ENCODE measurements at regions not wholly inside any gene's neighbourhood (a gene's known extent, or its start where the extent isn't known, plus 50 kb on each side); places are given as distances from the start of the nearest gene placed in this dataset.

GRCh38 chr7:34236839-34237492 is 331.6 kb downstream of the BMPER start:
- CTCF ChIA-PET, result no interaction called here
- intact Hi-C loops (cut with micrococcal nuclease), result no loop called here
- H3K4me3 Mint-ChIP-seq, result no peak overlapping the region
- H3K36me3 Mint-ChIP-seq (ENCODE audit: low read depth), result no peaks in the 10 kb centered on the region
- no peaks in the 10 kb centered on the region for H3K27me3 Mint-ChIP-seq (ENCODE audit: low read depth)
- H3K27ac Mint-ChIP-seq, result no peak overlapping the region
- H3K9me3 Mint-ChIP-seq, result peaks cover 7% of the 10 kb centered on the region
- H3K4me1 Mint-ChIP-seq (ENCODE audit: low read depth), result no peaks in the 10 kb centered on the region
- DNase-seq, result no peak

- Mint-ChIP-seq H3K27ac (no peak overlapping the region), H3K9me3 (peaks cover 7% of the 10 kb centered on the region), H3K4me3 (no peak overlapping the region), H3K36me3 (ENCODE audit: low read depth) (no peaks in the 10 kb centered on the region), H3K4me1 (ENCODE audit: low read depth) (no peaks in the 10 kb centered on the region), H3K27me3 (ENCODE audit: low read depth) (no peaks in the 10 kb centered on the region)
- DNase-seq, result no peak
- CTCF ChIA-PET, result no interaction called here
- intact Hi-C loops (cut with micrococcal nuclease), result no loop called here
These were observed 332.1 kb downstream of the BMPER start for GRCh38 chr7:34237493-34237849.

- H3K9me3 Mint-ChIP-seq, result no peaks in the 10 kb centered on the region
- H3K27me3 Mint-ChIP-seq (ENCODE audit: low read depth), result no peaks in the 10 kb centered on the region
These were observed 335.1 kb downstream of the BMPER start for GRCh38 chr7:34240417-34240816.

GRCh38 chr7:34242391-34242790 is 337.1 kb downstream of the BMPER start:
- Mint-ChIP-seq H3K36me3 (ENCODE audit: low read depth) (no peaks in the 10 kb centered on the region), H3K27ac (no peak overlapping the region), H3K27me3 (ENCODE audit: low read depth) (no peaks in the 10 kb centered on the region), H3K4me3 (no peak overlapping the region), H3K4me1 (ENCODE audit: low read depth) (no peaks in the 10 kb centered on the region), H3K9me3 (peaks cover 2% of the 10 kb centered on the region)
- no peak for DNase-seq
- CTCF ChIA-PET, result interaction anchor here (0.7 kb wide), 1 partner anchor 322 kb away, joined by 3 read pairs; no protein-coding TSS in a partner anchor
- intact Hi-C loops (cut with micrococcal nuclease), result no loop called here

More at GRCh38 chr7:34240417-34240816, 335.1 kb downstream of the BMPER start:
- CTCF ChIA-PET, result no interaction called here
- H3K4me3 Mint-ChIP-seq, result no peak overlapping the region
- H3K4me1 Mint-ChIP-seq (ENCODE audit: low read depth), result no peaks in the 10 kb centered on the region
- intact Hi-C loops (cut with micrococcal nuclease), result no loop called here
- no peak overlapping the region for H3K27ac Mint-ChIP-seq
- H3K36me3 Mint-ChIP-seq (ENCODE audit: low read depth), result no peaks in the 10 kb centered on the region
- no peak for DNase-seq

GRCh38 chr7:34245246-34245645 is 339.9 kb downstream of the BMPER start:
- intact Hi-C loops (cut with micrococcal nuclease), result no loop called here
- H3K27me3 Mint-ChIP-seq (ENCODE audit: low read depth), result no peaks in the 10 kb centered on the region
- H3K4me1 Mint-ChIP-seq (ENCODE audit: low read depth), result no peaks in the 10 kb centered on the region
- H3K27ac Mint-ChIP-seq, result no peak overlapping the region
- no peak for DNase-seq
- CTCF ChIA-PET, result no interaction called here
- H3K36me3 Mint-ChIP-seq (ENCODE audit: low read depth), result no peaks in the 10 kb centered on the region
- H3K9me3 Mint-ChIP-seq, result peaks cover 2% of the 10 kb centered on the region
- no peak overlapping the region for H3K4me3 Mint-ChIP-seq

GRCh38 chr7:34247468-34247867 is 342.1 kb downstream of the BMPER start:
- Mint-ChIP-seq H3K27ac (no peak overlapping the region), H3K27me3 (ENCODE audit: low read depth) (no peaks in the 10 kb centered on the region), H3K4me3 (no peak overlapping the region), H3K36me3 (ENCODE audit: low read depth) (no peaks in the 10 kb centered on the region), H3K4me1 (ENCODE audit: low read depth) (no peaks in the 10 kb centered on the region), H3K9me3 (peaks cover 2% of the 10 kb centered on the region)
- intact Hi-C loops (cut with micrococcal nuclease), result no loop called here
- no peak for DNase-seq
- CTCF ChIA-PET, result no interaction called here

GRCh38 chr7:34249192-34249591 is 343.9 kb downstream of the BMPER start:
- no peak for DNase-seq
- Mint-ChIP-seq H3K4me1 (ENCODE audit: low read depth) (no peaks in the 10 kb centered on the region), H3K9me3 (peaks cover 2% of the 10 kb centered on the region), H3K27me3 (ENCODE audit: low read depth) (no peaks in the 10 kb centered on the region), H3K4me3 (no peak overlapping the region), H3K36me3 (ENCODE audit: low read depth) (no peaks in the 10 kb centered on the region), H3K27ac (no peak overlapping the region)
- CTCF ChIA-PET, result no interaction called here
- intact Hi-C loops (cut with micrococcal nuclease), result no loop called here

- Mint-ChIP-seq H3K36me3 (ENCODE audit: low read depth) (no peaks in the 10 kb centered on the region), H3K27me3 (ENCODE audit: low read depth) (no peaks in the 10 kb centered on the region), H3K4me3 (no peak overlapping the region), H3K9me3 (no peaks in the 10 kb centered on the region), H3K4me1 (ENCODE audit: low read depth) (no peaks in the 10 kb centered on the region), H3K27ac (no peak overlapping the region)
- intact Hi-C loops (cut with micrococcal nuclease), result no loop called here
- CTCF ChIA-PET, result no interaction called here
- DNase-seq, result no peak
These were observed 354.9 kb downstream of the BMPER start for GRCh38 chr7:34260279-34260678.

- H3K4me3 Mint-ChIP-seq, result no peak overlapping the region
- H3K4me1 Mint-ChIP-seq (ENCODE audit: low read depth), result no peaks in the 10 kb centered on the region
- intact Hi-C loops (cut with micrococcal nuclease), result no loop called here
- CTCF ChIA-PET, result no interaction called here
- H3K9me3 Mint-ChIP-seq, result no peaks in the 10 kb centered on the region
- no peaks in the 10 kb centered on the region for H3K27me3 Mint-ChIP-seq (ENCODE audit: low read depth)
- DNase-seq, result no peak
- H3K36me3 Mint-ChIP-seq (ENCODE audit: low read depth), result no peaks in the 10 kb centered on the region
- H3K27ac Mint-ChIP-seq, result no peak overlapping the region
These were observed 357.8 kb downstream of the BMPER start for GRCh38 chr7:34263168-34263567.

GRCh38 chr7:34269084-34269483 is 363.7 kb downstream of the BMPER start:
- DNase-seq, result no peak
- Mint-ChIP-seq H3K27me3 (ENCODE audit: low read depth) (peaks cover 2% of the 10 kb centered on the region), H3K9me3 (no peaks in the 10 kb centered on the region), H3K4me1 (ENCODE audit: low read depth) (no peaks in the 10 kb centered on the region), H3K4me3 (no peak overlapping the region), H3K36me3 (ENCODE audit: low read depth) (no peaks in the 10 kb centered on the region), H3K27ac (no peak overlapping the region)
- intact Hi-C loops (cut with micrococcal nuclease), result no loop called here
- CTCF ChIA-PET, result no interaction called here

- no peaks in the 10 kb centered on the region for H3K9me3 Mint-ChIP-seq
These were observed 370.3 kb downstream of the BMPER start for GRCh38 chr7:34275624-34276023.

GRCh38 chr7:34277016-34277802 is 371.9 kb downstream of the BMPER start:
- Mint-ChIP-seq H3K36me3 (ENCODE audit: low read depth) (no peaks in the 10 kb centered on the region), H3K27ac (no peak overlapping the region), H3K27me3 (ENCODE audit: low read depth) (no peaks in the 10 kb centered on the region), H3K4me3 (no peak overlapping the region), H3K4me1 (ENCODE audit: low read depth) (no peaks in the 10 kb centered on the region), H3K9me3 (no peaks in the 10 kb centered on the region)
- intact Hi-C loops (cut with micrococcal nuclease), result no loop called here
- CTCF ChIA-PET, result no interaction called here
- DNase-seq, result no peak

More at GRCh38 chr7:34275624-34276023, 370.3 kb downstream of the BMPER start:
- CTCF ChIA-PET, result no interaction called here
- no peak for DNase-seq
- Mint-ChIP-seq H3K36me3 (ENCODE audit: low read depth) (no peaks in the 10 kb centered on the region), H3K27ac (no peak overlapping the region), H3K4me3 (no peak overlapping the region), H3K27me3 (ENCODE audit: low read depth) (no peaks in the 10 kb centered on the region), H3K4me1 (ENCODE audit: low read depth) (no peaks in the 10 kb centered on the region)
- intact Hi-C loops (cut with micrococcal nuclease), result no loop called here

GRCh38 chr7:34277803-34278199 is 372.5 kb downstream of the BMPER start:
- H3K9me3 Mint-ChIP-seq, result peaks cover 4% of the 10 kb centered on the region
- H3K4me3 Mint-ChIP-seq, result no peak overlapping the region
- no peaks in the 10 kb centered on the region for H3K27me3 Mint-ChIP-seq (ENCODE audit: low read depth)
- intact Hi-C loops (cut with micrococcal nuclease), result no loop called here
- no peaks in the 10 kb centered on the region for H3K4me1 Mint-ChIP-seq (ENCODE audit: low read depth)
- CTCF ChIA-PET, result no interaction called here
- DNase-seq, result no peak
- H3K36me3 Mint-ChIP-seq (ENCODE audit: low read depth), result no peaks in the 10 kb centered on the region
- H3K27ac Mint-ChIP-seq, result no peak overlapping the region

Data from activated naive CD4-positive, alpha-beta T cell treated with anti-CD3 and anti-CD28 coated beads for 36 hours (primary cell).